ENCODE measurements at regions not wholly inside any gene's neighbourhood (a gene's known extent, or its start where the extent isn't known, plus 50 kb on each side); places are given as distances from the start of the nearest gene placed in this dataset.

DNA sequence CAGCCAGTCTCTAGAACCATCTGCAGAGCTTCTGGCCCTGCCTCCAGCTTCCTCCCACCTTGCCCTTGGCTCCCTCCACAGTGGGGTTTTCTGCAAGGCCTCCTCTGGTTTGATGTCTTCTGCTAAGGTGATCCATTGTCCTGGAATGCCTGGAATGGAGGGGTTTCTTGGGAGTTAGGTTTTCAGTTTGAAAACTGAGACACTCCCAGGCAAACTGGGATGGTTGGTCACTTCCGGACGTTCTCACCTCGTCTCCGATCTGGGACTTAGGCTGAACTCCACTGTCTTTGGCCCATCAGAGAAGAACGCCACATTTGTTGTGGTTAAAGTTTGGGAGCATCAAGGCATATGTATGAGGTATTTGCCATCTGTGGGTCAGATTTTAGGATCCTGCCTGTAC is 77.4 kb upstream of the KLHL25 start:
- DNase-seq (ENCODE audit: low read depth), result peak; percentile 26
- TF ChIP-seq, protein P1, sequence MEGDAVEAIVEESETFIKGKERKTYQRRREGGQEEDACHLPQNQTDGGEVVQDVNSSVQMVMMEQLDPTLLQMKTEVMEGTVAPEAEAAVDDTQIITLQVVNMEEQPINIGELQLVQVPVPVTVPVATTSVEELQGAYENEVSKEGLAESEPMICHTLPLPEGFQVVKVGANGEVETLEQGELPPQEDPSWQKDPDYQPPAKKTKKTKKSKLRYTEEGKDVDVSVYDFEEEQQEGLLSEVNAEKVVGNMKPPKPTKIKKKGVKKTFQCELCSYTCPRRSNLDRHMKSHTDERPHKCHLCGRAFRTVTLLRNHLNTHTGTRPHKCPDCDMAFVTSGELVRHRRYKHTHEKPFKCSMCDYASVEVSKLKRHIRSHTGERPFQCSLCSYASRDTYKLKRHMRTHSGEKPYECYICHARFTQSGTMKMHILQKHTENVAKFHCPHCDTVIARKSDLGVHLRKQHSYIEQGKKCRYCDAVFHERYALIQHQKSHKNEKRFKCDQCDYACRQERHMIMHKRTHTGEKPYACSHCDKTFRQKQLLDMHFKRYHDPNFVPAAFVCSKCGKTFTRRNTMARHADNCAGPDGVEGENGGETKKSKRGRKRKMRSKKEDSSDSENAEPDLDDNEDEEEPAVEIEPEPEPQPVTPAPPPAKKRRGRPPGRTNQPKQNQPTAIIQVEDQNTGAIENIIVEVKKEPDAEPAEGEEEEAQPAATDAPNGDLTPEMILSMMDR (conservative IDR thresholded peaks at IDR 0.05; ENCODE audit: low read length), result no peak
- no peak overlapping the region for H3K4me3 ChIP-seq (ENCODE audit: low read length)

DNA sequence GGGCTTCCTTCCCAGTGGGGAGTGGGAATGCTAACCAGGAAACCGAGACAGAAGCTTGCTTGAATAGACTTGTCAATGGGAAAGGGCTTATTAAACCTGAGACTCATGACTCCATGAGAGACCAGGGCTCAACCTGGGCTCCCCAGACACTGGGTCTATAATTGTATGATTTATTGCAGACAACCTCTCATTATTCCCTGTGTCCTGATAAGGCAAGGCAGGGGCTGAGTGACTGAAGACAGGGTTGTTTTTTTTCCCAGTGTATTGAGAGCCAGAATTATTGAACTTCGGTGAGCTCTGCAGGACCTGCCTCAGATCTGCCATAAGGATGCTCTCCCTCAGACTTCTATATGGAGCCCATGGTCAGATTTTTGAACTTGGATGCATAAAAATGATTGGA is 79.5 kb upstream of the KLHL25 start:
- H3K4me3 ChIP-seq (ENCODE audit: low read length), result no peak overlapping the region
- no peak for DNase-seq (ENCODE audit: low read depth)
- TF ChIP-seq, protein P1 (conservative IDR thresholded peaks at IDR 0.05; ENCODE audit: low read length), result no peak

DNA sequence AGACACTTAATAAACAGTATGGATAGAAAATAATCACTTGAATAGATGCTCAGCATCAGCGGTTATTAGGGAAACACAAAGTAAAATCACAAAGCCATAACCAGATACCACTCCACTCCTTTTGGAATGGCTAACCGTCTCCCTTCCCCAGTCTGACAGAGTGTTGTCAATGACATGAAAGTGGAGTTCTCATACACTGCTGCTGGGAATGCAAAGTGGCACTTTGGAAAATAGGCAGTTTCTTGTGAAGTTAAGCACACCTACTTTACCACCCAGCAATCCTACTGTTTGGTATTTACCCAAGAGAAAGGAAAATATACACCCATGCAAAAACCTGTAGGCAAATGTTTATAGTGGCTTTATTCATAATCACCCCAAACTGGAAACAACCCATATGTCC is 81.0 kb upstream of the KLHL25 start:
- no peak overlapping the region for H3K4me3 ChIP-seq (ENCODE audit: low read length)
- DNase-seq (ENCODE audit: low read depth), result no peak
- TF ChIP-seq, protein P1 (conservative IDR thresholded peaks at IDR 0.05; ENCODE audit: low read length), result no peak

DNA sequence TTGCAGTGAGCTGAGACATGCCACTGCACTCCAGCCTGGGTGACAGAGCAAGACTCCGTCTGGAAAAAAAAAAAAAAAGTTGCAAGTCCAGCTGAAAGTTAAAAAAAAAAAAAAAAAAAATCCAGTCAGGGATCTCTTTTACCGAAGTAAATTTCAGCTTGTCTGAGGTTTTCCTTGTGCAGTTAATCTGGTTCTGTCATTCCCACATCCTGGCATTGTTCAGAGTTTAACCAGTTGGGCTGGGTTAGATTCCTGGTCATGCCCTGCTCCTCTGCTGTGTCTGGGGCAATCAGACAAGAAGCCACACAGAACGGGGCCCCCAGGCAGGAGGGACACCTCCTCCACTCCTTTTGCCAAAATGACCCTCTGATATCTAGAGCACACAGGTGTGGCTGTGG is 84.1 kb upstream of the KLHL25 start:
- no peak overlapping the region for H3K4me3 ChIP-seq (ENCODE audit: low read length)
- DNase-seq (ENCODE audit: low read depth), result peak; percentile 68
- TF ChIP-seq, protein P1 (conservative IDR thresholded peaks at IDR 0.05; ENCODE audit: low read length), result no peak

DNA sequence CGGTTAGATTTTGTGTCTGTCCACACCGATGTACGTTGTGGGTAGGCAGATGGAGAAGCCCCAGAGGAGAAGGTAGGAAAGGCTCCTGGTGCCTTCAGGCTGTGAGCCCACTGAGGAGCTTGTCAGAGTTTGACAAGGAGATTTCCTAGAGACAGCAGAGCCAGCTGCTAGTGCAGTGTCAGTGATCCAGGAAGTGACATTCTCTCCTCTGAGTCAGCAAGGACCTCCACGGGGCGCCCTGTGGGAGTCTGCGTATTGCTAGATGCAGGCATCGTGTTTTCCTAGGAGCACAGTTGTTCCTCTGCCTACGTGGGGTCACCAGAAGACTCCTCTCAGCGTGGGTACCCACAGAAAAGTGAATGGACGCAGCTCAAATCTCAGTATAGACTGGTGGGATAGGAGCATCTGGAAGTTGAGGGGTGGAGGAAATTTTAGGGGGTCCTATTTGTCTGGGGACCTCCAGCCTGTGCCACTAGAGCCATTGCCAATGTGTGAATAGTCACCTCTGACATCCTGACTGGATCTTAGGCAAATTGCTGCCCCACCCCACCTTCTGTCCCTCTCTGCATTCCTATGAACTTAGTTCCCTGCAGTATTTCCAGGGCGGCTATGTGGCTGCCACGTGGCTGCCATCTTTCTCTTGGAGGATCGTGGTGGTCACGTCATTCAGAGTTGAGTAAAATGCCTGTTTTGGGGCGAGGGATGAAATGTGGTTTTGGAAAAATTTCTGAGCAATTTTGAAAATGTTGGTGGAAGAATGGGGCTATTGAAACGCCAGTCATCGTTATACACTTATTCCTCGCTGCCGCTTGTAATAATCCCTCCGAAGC is 84.8 kb upstream of the KLHL25 start:
- peak; percentile 88 for DNase-seq (ENCODE audit: low read depth)
- TF ChIP-seq, protein P1 (conservative IDR thresholded peaks at IDR 0.05; ENCODE audit: low read length), result no peak
- no peak overlapping the region for H3K4me3 ChIP-seq (ENCODE audit: low read length)

DNA sequence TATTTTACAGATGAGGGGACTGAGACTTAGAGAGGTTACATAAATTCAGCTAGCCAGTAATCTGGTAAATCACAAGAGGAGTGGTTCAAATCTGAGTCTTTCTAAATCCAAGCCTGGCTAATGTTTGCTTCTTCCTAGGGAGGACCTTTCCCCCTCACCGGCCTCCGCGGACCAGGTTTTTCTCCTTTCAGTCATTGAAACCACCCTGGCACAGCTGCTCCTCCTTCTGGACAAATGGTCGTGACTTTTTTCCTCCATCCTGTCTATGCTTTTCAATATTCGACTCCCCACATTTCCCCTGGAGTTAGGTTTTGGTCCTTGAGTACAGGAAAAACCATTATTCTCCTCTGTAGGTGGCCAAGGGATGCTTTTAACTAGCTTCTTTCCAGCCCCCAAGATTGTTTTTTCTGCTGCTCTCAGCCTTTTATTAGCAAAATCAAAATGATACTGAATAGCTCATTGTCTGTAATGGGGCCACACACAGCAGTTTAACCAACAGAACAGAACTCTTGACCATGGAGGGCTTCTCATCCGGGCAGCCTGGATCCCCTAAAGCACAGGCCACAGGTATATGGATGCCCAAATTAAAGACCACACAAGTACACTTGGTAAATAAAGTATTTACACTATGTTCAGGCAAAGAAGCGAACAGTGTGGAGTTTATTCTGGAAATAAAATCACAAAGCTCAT is 85.9 kb upstream of the KLHL25 start:
- no peak for DNase-seq (ENCODE audit: low read depth)
- TF ChIP-seq, protein P1 (conservative IDR thresholded peaks at IDR 0.05; ENCODE audit: low read length), result no peak
- no peak overlapping the region for H3K4me3 ChIP-seq (ENCODE audit: low read length)
